ENCODE measurements at regions not wholly inside any gene's neighbourhood (a gene's known extent, or its start where the extent isn't known, plus 50 kb on each side); places are given as distances from the start of the nearest gene placed in this dataset.

DNA sequence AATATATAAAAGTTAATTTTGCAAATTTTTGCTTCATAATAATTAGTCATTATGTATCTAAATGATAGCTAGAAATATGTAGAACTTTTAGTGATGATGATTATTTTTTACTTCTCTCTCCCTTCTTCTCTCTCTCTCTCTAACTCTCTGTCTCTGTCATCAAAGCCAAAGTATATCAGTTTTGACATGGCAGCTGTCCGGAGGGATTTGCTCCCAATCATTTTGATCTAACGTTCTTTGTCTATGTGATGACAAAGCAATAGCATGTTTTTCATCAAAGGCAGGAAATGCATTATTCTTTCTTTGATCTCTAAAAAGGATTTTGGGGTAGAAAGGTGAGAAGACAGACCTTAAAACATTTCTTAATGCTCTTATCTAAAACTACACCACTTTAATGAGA lies 402.1 kb downstream of the PDGFC start:
- TF ChIP-seq, protein P1, sequence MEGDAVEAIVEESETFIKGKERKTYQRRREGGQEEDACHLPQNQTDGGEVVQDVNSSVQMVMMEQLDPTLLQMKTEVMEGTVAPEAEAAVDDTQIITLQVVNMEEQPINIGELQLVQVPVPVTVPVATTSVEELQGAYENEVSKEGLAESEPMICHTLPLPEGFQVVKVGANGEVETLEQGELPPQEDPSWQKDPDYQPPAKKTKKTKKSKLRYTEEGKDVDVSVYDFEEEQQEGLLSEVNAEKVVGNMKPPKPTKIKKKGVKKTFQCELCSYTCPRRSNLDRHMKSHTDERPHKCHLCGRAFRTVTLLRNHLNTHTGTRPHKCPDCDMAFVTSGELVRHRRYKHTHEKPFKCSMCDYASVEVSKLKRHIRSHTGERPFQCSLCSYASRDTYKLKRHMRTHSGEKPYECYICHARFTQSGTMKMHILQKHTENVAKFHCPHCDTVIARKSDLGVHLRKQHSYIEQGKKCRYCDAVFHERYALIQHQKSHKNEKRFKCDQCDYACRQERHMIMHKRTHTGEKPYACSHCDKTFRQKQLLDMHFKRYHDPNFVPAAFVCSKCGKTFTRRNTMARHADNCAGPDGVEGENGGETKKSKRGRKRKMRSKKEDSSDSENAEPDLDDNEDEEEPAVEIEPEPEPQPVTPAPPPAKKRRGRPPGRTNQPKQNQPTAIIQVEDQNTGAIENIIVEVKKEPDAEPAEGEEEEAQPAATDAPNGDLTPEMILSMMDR (IDR thresholded peaks at IDR 0.05): no peak
- no peak for TF ChIP-seq POLR2A (IDR thresholded peaks at IDR 0.05)

Measured in lower leg skin (tissue), 3 donors.